PC-3 (cell line): ENCODE measurements at regions not wholly inside any gene's neighbourhood (a gene's known extent, or its start where the extent isn't known, plus 50 kb on each side); places are given as distances from the start of the nearest gene placed in this dataset.

Source experiments
- ATAC-seq: fragments of 200-7000 bp; cut with Tn5 transposase; 2 replicates; pipeline ENCODE4 v1.9.1; 2020; ENCODE audit warnings: mild to moderate bottlenecking, moderate library complexity
- BruUV-seq: library from RNA; stranded (reverse); fragments of 400-500 nt; replicated peaks from 2 replicates; lab custom pipeline; 2021; lab: Mats Ljungman, UMichigan
- CTCF ChIA-PET: fragments of 300-600 bp; sonication (Branson Sonifier 250); formaldehyde crosslinking; loops from one replicate; lab custom pipeline; 2022; ENCODE audit warnings: antibody characterized with exemption; lab: Charles Lee
- POLR2A ChIA-PET: fragments of 300-600 bp; sonication (Branson Sonifier 250); formaldehyde crosslinking; loops from one replicate; lab custom pipeline; 2022; ENCODE audit warnings: antibody characterized with exemption; ENCODE audit not compliant: unreplicated experiment; lab: Charles Lee
- DNase-seq: peaks from one replicate; pipeline ENCODE4 v3.0.0-alpha.2; 2015
- H2AFZ ChIP-seq: fragments of 300-600 bp; sonication (generic); 2 replicates; pipeline ENCODE4 v1.6.0; 2016; ENCODE audit warnings: antibody characterized with exemption, low read length
- H3F3A ChIP-seq: fragments of 300-600 bp; sonication (generic); one replicate; pipeline ENCODE4 v1.6.0; 2017; ENCODE audit warnings: antibody characterized with exemption, low read length, control low read depth, mild to moderate bottlenecking; ENCODE audit not compliant: unreplicated experiment
- H3K27ac ChIP-seq: fragments of 300-600 bp; sonication (generic); 2 replicates; pipeline ENCODE4 v1.5.1; 2016; ENCODE audit warnings: mild to moderate bottlenecking, low read length
- H3K27me3 ChIP-seq: fragments of 300-600 bp; sonication (generic); 2 replicates; pipeline ENCODE4 v1.6.1; 2016; ENCODE audit warnings: low read length, mixed read lengths
- H3K36me3 ChIP-seq: fragments of 300-600 bp; sonication (generic); 2 replicates; pipeline ENCODE4 v1.6.1; 2016; ENCODE audit warnings: low read depth, mixed run types, low read length, mixed read lengths
- H3K4me1 ChIP-seq: fragments of 300-600 bp; sonication (generic); 2 replicates; pipeline ENCODE4 v1.5.1; 2016; ENCODE audit warnings: low read length; ENCODE audit not compliant: insufficient read depth
- H3K4me2 ChIP-seq: fragments of 300-600 bp; sonication (generic); 2 replicates; pipeline ENCODE4 v1.6.0; 2016; ENCODE audit warnings: low read length
- H3K4me3 ChIP-seq: fragments of 300-600 bp; sonication (generic); 2 replicates; pipeline ENCODE4 v1.5.1; 2016; ENCODE audit warnings: mild to moderate bottlenecking, low read length, mixed read lengths
- H3K79me2 ChIP-seq: fragments of 300-600 bp; sonication (generic); 2 replicates; pipeline ENCODE4 v1.6.1; 2017; ENCODE audit warnings: low read length, mixed read lengths
- H3K9ac ChIP-seq: fragments of 300-600 bp; sonication (generic); 2 replicates; pipeline ENCODE4 v1.6.0; 2016; ENCODE audit warnings: mild to moderate bottlenecking, low read length
- H3K9me2 ChIP-seq: fragments of 300-600 bp; sonication (generic); replicated peaks from 2 replicates; pipeline ENCODE4 v1.6.1; 2016; ENCODE audit warnings: mixed run types, low read length, mixed read lengths
- H3K9me3 ChIP-seq: fragments of 300-600 bp; sonication (generic); 2 replicates; pipeline ENCODE4 v1.6.1; 2016; ENCODE audit warnings: low read length, mixed read lengths
- H4K20me1 ChIP-seq: fragments of 300-600 bp; sonication (generic); 2 replicates; pipeline ENCODE4 v1.6.1; 2016; ENCODE audit warnings: low read length, mixed read lengths
- CTCF ChIP-seq: fragments of 300-600 bp; sonication (generic); conservative IDR thresholded peaks from 2 replicates; pipeline ENCODE4 v1.5.1; 2017; ENCODE audit warnings: antibody characterized with exemption, low read depth, mild to moderate bottlenecking, low read length
- EZH2 ChIP-seq: fragments of 300-600 bp; sonication (generic); IDR thresholded peaks from one replicate; pipeline ENCODE4 v1.6.1; 2017; ENCODE audit warnings: antibody characterized with exemption, mild to moderate bottlenecking, low read length; ENCODE audit not compliant: unreplicated experiment
- EZH2phosphoT487 ChIP-seq: fragments of 300-600 bp; sonication (generic); IDR thresholded peaks from 2 replicates; pipeline ENCODE4 v1.6.1; 2018; ENCODE audit warnings: mild to moderate bottlenecking, antibody characterized with exemption, low read length, borderline replicate concordance
- intact Hi-C: fragments of 100-400 bp; cut with micrococcal nuclease; formaldehyde crosslinking; loops from 2 replicates; pipeline ENCODE4 v1.9.0; 2023

- ChIA-PET POLR2A (no interaction called here), CTCF (no interaction called here)
- DNase-seq: no peak
- H3K4me1 ChIP-seq: no peaks in the 10 kb centered on the region
- no peak overlapping the region for H3K27ac ChIP-seq
- BruUV-seq: no TSS peak
- no peak overlapping the region for H2AFZ ChIP-seq
- TF ChIP-seq EZH2: no peak
- no peak for TF ChIP-seq CTCF
- no peak for TF ChIP-seq EZH2phosphoT487
- no peaks in the 10 kb centered on the region for H3K9me2 ChIP-seq
- ATAC-seq: no peak
- no peaks in the 10 kb centered on the region for H4K20me1 ChIP-seq
- H3K4me2 ChIP-seq: no peak overlapping the region
- H3K36me3 ChIP-seq: no peaks in the 10 kb centered on the region
- no peak overlapping the region for H3K9ac ChIP-seq
- H3K27me3 ChIP-seq: no peaks in the 10 kb centered on the region
- H3K79me2 ChIP-seq: no peaks in the 10 kb centered on the region
- H3F3A ChIP-seq: no peaks in the 10 kb centered on the region
- no peak overlapping the region for H3K4me3 ChIP-seq
- intact Hi-C loops: no loop called here
- H3K9me3 ChIP-seq: no peaks in the 10 kb centered on the region
Observed at GRCh38 chr16:81167851-81168250, 70.6 kb upstream of the BCO1 start.

GRCh38 chr16:81166417-81167300 is 70.5 kb upstream of the GCSH start:
- intact Hi-C loops: no loop called here
- no peak overlapping the region for H3K4me2 ChIP-seq
- H4K20me1 ChIP-seq: no peaks in the 10 kb centered on the region
- H3K36me3 ChIP-seq: no peaks in the 10 kb centered on the region
- TF ChIP-seq EZH2 (no peak), EZH2phosphoT487 (no peak), CTCF (no peak)
- H3K27ac ChIP-seq: no peak overlapping the region
- ATAC-seq: no peak
- no peaks in the 10 kb centered on the region for H3K9me3 ChIP-seq
- H3K79me2 ChIP-seq: no peaks in the 10 kb centered on the region
- no peak overlapping the region for H2AFZ ChIP-seq
- no TSS peak for BruUV-seq
- no peaks in the 10 kb centered on the region for H3K4me1 ChIP-seq
- H3K9me2 ChIP-seq: no peaks in the 10 kb centered on the region
- no peaks in the 10 kb centered on the region for H3K27me3 ChIP-seq
- DNase-seq: no peak
- H3K9ac ChIP-seq: no peak overlapping the region
- H3K4me3 ChIP-seq: no peak overlapping the region
- H3F3A ChIP-seq: no peaks in the 10 kb centered on the region
- POLR2A ChIA-PET: no interaction called here
- CTCF ChIA-PET: no interaction called here
